HCT116 (cell line): ENCODE measurements at regions not wholly inside any gene's neighbourhood (a gene's known extent, or its start where the extent isn't known, plus 50 kb on each side); places are given as distances from the start of the nearest gene placed in this dataset.

Source experiments
- ATAC-seq: fragments of 200-7000 bp; cut with Tn5 transposase; 2 replicates; pipeline ENCODE4 v1.9.1; 2020; ENCODE audit warnings: mild to moderate bottlenecking, moderate library complexity
- BruUV-seq: library from RNA; stranded (reverse); fragments of 400-500 nt; replicated peaks from 2 replicates; lab custom pipeline; 2021; lab: Mats Ljungman, UMichigan
- CTCF ChIA-PET: fragments of 300-600 bp; sonication (Branson Sonifier 250); formaldehyde crosslinking; loops from one replicate; lab custom pipeline; 2021; ENCODE audit warnings: antibody characterized with exemption; lab: Charles Lee
- POLR2A ChIA-PET: fragments of 300-600, 350-600 bp; sonication (Branson Sonifier 250); formaldehyde crosslinking; loops from one replicate; lab custom pipeline; 2021; ENCODE audit warnings: antibody characterized with exemption; lab: Charles Lee
- RAD21 ChIA-PET, 2 experiments: fragments of 300-600 bp; sonication (Branson Sonifier 250); formaldehyde crosslinking; loops; one replicate each; lab custom pipeline; 2023; ENCODE audit warnings: low total read pairs in 2 of 2; ENCODE audit not compliant: uncharacterized antibody in 2 of 2, unreplicated experiment in 2 of 2, low non-redundant PET in 1 of 2; lab: Charles Lee
- DNase-seq: peaks from one replicate; pipeline ENCODE4 v3.0.0-alpha.2; 2010; ENCODE audit warnings: low read depth, low spot score
- H2AFZ ChIP-seq: fragments of 200-600 bp; shearing (Covaris generic), sonication (generic); 2 replicates; pipeline ENCODE4 v1.6.1; 2017; ENCODE audit warnings: low read depth, mixed run types, mixed read lengths, antibody characterized with exemption, low read length; ENCODE audit not compliant: poor library complexity, severe bottlenecking
- H3K27ac ChIP-seq: 2 replicates; pipeline ENCODE4 v1.5.1; 2012; ENCODE audit warnings: low read depth, low read length
- H3K27me3 ChIP-seq: fragments of 200-600 bp; sonication (generic); 2 replicates; pipeline ENCODE4 v1.6.1; 2016; ENCODE audit warnings: mixed run types, low read length, mixed read lengths; ENCODE audit not compliant: insufficient read depth
- H3K36me3 ChIP-seq, 2 experiments: fragments of 200-500 bp in 1 of 2; fragments of 200-600 bp in 1 of 2; sonication (Bioruptor generic) in 1 of 2; sonication (generic) in 1 of 2; 2 replicates each; pipeline versions ENCODE4 v1.5.1 to v1.6.1; 2014 to 2016; ENCODE audit warnings: low read length in 2 of 2, inconsistent platforms in 1 of 2, mixed read lengths in 1 of 2, mixed run types in 1 of 2; ENCODE audit not compliant: insufficient read depth in 2 of 2, control insufficient read depth in 1 of 2
- H3K4me1 ChIP-seq, 2 experiments: fragments of 200-600 bp in 1 of 2; sonication (generic) in 1 of 2; 2 replicates each; pipeline versions ENCODE4 v1.5.1 to v1.6.1; 2012 to 2017; ENCODE audit warnings: low read length in 2 of 2, inconsistent platforms in 1 of 2, mild to moderate bottlenecking in 1 of 2, mixed read lengths in 1 of 2, mixed run types in 1 of 2, moderate library complexity in 1 of 2; ENCODE audit not compliant: insufficient read depth in 2 of 2, control insufficient read depth in 1 of 2
- H3K4me2 ChIP-seq: fragments of 200-600 bp; sonication (generic); 2 replicates; pipeline ENCODE4 v1.6.1; 2017; ENCODE audit warnings: mixed run types, low read length, mixed read lengths
- H3K4me3 ChIP-seq, 2 experiments: fragments of 200-600 bp in 1 of 2; sonication (generic) in 1 of 2; replicated peaks in 1 of 2; 2 replicates each; pipeline ENCODE4 v1.5.1; 2011 to 2016; ENCODE audit warnings: low read length in 2 of 2, control low read depth in 1 of 2, low read depth in 1 of 2, mild to moderate bottlenecking in 1 of 2, mixed read lengths in 1 of 2, mixed run types in 1 of 2
- H3K79me2 ChIP-seq: fragments of 200-600 bp; sonication (generic); 2 replicates; pipeline ENCODE4 v1.6.1; 2017; ENCODE audit warnings: mild to moderate bottlenecking, mixed run types, low read length, moderate library complexity, mixed read lengths; ENCODE audit not compliant: insufficient read depth
- H3K9ac ChIP-seq: fragments of 200-600 bp; sonication (generic); 2 replicates; pipeline ENCODE4 v1.6.1; 2016; ENCODE audit warnings: low read length, mixed read lengths
- H3K9me2 ChIP-seq: fragments of 200-600 bp; sonication (generic), shearing (Covaris generic); 2 replicates; pipeline ENCODE4 v1.6.1; 2017; ENCODE audit warnings: mixed run types, mild to moderate bottlenecking, moderate library complexity; ENCODE audit not compliant: insufficient read depth
- H3K9me3 ChIP-seq, 2 experiments: fragments of 200-500 bp in 1 of 2; fragments of 200-600 bp in 1 of 2; sonication (Bioruptor generic) in 1 of 2; sonication (generic) in 1 of 2; 2 replicates each; pipeline ENCODE4 v1.6.1; 2014 to 2017; ENCODE audit warnings: low read length in 2 of 2, mixed read lengths in 2 of 2, inconsistent platforms in 1 of 2, low read depth in 1 of 2, mild to moderate bottlenecking in 1 of 2, mixed run types in 1 of 2, moderate library complexity in 1 of 2; ENCODE audit not compliant: control insufficient read depth in 1 of 2, insufficient read depth in 1 of 2
- H4K20me1 ChIP-seq: fragments of 200-600 bp; sonication (generic), shearing (Covaris generic); 2 replicates; pipeline ENCODE4 v1.6.1; 2017; ENCODE audit warnings: mixed run types, mild to moderate bottlenecking, moderate library complexity; ENCODE audit not compliant: insufficient read depth
- CEBPB ChIP-seq: IDR thresholded peaks from 2 replicates; pipeline ENCODE4 v1.6.1; 2012; ENCODE audit warnings: low read depth
- EZH2 ChIP-seq: fragments of 200-600 bp; sonication (generic); IDR thresholded peaks from 2 replicates; pipeline ENCODE4 v1.6.1; 2017; ENCODE audit warnings: antibody characterized with exemption, mixed run types
- EZH2phosphoT487 ChIP-seq: fragments of 200-600 bp; IDR thresholded peaks from 2 replicates; pipeline ENCODE4 v1.6.1; 2018; ENCODE audit warnings: antibody characterized with exemption, borderline replicate concordance
- MAX ChIP-seq: IDR thresholded peaks from 2 replicates; pipeline ENCODE4 v1.6.1; 2012
- POLR2A ChIP-seq: IDR thresholded peaks from 2 replicates; pipeline ENCODE4 v1.7.0; 2011; ENCODE audit warnings: borderline replicate concordance; ENCODE audit not compliant: insufficient read depth, insufficient read length; ENCODE audit errors: extremely low read depth
- POLR2AphosphoS5 ChIP-seq: IDR thresholded peaks from 2 replicates; pipeline ENCODE4 v1.6.1; 2011; ENCODE audit warnings: mild to moderate bottlenecking, low read depth, low read length, moderate library complexity
- TCF7L2 ChIP-seq: IDR thresholded peaks from 2 replicates; pipeline ENCODE4 v1.7.0; 2011; ENCODE audit warnings: borderline replicate concordance, inconsistent platforms; ENCODE audit not compliant: insufficient read depth, insufficient read length; ENCODE audit errors: extremely low read depth
- ZBTB33 ChIP-seq: IDR thresholded peaks from 2 replicates; pipeline ENCODE4 v1.6.1; 2011; ENCODE audit warnings: mild to moderate bottlenecking, low read length, moderate library complexity; ENCODE audit not compliant: insufficient replicate concordance; ENCODE audit errors: extremely low read depth
- ZFX ChIP-seq: fragments of 450-650 bp; IDR thresholded peaks from 2 replicates; pipeline ENCODE4 v1.6.1; 2017
- intact Hi-C: fragments of 100-400 bp; cut with micrococcal nuclease; formaldehyde crosslinking; loops from 2 replicates; pipeline ENCODE4 v1.10.0; 2022

DNA sequence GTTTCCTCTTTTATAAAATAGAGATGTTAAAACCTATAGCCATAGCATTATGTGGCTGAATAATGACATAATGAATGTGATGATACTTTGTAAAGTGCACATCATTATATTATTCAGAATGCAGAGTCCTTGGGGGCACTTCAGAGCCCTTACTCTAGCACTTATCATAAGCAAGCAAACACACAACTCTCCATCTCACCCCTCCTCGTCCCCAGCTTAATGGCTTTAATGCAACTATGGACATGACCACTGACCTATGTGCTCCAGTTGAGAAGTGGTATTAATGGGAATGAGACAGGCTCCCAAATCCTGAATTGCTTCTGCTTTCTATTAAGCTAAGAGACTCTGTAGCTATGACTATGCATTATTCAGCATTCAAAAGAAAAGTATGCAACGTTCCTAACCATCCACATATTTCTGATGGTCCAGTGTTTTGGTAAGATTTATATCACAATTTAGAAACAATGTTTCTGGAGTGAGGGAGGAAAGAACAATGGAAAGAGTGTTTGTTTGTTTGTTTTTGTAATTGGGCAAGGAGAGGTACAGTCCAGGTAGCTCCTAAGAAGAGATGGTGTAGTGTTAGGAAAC is 194.0 kb upstream of the PLXNA2 start:
- no peaks in the 10 kb centered on the region for H3K36me3 ChIP-seq
- no peaks in the 10 kb centered on the region for H3K9me3 ChIP-seq
- no peaks in the 10 kb centered on the region for H3K79me2 ChIP-seq
- ATAC-seq (no peak), DNase-seq (no peak)
- intact Hi-C loops, result no loop called here
- no peak overlapping the region for H3K27ac ChIP-seq
- H3K27me3 ChIP-seq, result peaks cover 8% of the 10 kb centered on the region; the same call in 1 of the 2 replicates
- H3K9me2 ChIP-seq, result no peaks in the 10 kb centered on the region
- RAD21 ChIA-PET, result no interaction called here
- CTCF ChIA-PET, result no interaction called here
- no peaks in the 10 kb centered on the region for H4K20me1 ChIP-seq
- no peaks in the 10 kb centered on the region for H3K4me1 ChIP-seq
- no peak overlapping the region for H3K4me2 ChIP-seq
- no peak overlapping the region for H3K9ac ChIP-seq
- no peak overlapping the region for H3K4me3 ChIP-seq
- H2AFZ ChIP-seq, result no peak overlapping the region
- POLR2A ChIA-PET, result no interaction called here
- BruUV-seq, result no TSS peak
- TF ChIP-seq ZFX (no peak), EZH2 (no peak), POLR2AphosphoS5 (no peak), POLR2A (no peak), CEBPB (no peak), EZH2phosphoT487 (no peak), MAX (no peak), ZBTB33 (no peak), TCF7L2 (no peak)
